ENCODE measurements at regions not wholly inside any gene's neighbourhood (a gene's known extent, or its start where the extent isn't known, plus 50 kb on each side); places are given as distances from the start of the nearest gene placed in this dataset.

DNA sequence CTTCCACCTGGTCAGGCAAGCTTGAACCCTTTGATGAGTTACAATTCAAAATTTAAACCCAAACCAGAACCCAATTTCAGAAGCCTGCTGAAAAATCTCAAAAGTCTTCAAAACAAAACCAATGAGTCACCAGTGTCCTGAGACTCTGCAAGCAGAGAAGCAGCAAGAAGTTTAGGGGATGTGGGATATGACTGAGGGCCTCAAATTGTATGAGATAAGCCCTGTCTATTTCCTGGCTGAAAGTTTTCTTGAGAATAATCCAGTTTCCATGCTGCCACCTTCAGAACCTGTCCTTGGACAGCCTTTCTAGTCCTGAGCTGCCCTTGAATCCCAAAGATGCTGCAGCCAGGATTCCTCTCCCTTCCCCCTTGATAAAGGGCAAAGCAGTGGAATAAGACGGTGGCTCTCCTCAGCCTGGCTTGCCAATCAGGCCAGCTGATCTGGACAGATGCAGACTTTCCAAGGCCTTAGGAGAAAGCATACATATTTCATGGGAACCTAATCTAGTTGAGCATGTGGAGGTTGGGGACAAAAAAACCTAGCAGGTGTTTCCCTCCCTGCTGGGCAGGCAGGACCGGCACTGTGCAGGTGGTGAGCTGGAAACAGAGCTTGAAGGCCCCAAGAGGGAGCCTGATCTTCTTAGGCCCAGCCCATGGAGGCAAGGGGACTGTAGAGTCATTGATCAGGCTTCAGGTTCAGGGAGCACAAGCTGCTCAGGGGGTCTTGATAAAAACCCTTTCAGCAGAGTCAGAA, 278.0 kb upstream of the MGAT5 start:
- no peak for TF ChIP-seq MYC (IDR thresholded peaks at IDR 0.05; ENCODE audit: low read depth, low read length)
- no peak for TF ChIP-seq POLR2A (IDR thresholded peaks at IDR 0.05; ENCODE audit: extremely low read depth, insufficient read length)
- TF ChIP-seq, protein P1, sequence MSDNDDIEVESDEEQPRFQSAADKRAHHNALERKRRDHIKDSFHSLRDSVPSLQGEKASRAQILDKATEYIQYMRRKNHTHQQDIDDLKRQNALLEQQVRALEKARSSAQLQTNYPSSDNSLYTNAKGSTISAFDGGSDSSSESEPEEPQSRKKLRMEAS (IDR thresholded peaks at IDR 0.05; ENCODE audit: low read depth, low read length), result no peak
- TF ChIP-seq, protein P2, sequence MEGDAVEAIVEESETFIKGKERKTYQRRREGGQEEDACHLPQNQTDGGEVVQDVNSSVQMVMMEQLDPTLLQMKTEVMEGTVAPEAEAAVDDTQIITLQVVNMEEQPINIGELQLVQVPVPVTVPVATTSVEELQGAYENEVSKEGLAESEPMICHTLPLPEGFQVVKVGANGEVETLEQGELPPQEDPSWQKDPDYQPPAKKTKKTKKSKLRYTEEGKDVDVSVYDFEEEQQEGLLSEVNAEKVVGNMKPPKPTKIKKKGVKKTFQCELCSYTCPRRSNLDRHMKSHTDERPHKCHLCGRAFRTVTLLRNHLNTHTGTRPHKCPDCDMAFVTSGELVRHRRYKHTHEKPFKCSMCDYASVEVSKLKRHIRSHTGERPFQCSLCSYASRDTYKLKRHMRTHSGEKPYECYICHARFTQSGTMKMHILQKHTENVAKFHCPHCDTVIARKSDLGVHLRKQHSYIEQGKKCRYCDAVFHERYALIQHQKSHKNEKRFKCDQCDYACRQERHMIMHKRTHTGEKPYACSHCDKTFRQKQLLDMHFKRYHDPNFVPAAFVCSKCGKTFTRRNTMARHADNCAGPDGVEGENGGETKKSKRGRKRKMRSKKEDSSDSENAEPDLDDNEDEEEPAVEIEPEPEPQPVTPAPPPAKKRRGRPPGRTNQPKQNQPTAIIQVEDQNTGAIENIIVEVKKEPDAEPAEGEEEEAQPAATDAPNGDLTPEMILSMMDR (IDR thresholded peaks at IDR 0.05; ENCODE audit: low read depth, low read length), result no peak
- no peak overlapping the region for H3K4me3 ChIP-seq (ENCODE audit: low read depth, low read length)
- DNase-seq (ENCODE audit: low read depth), result no peak

DNA sequence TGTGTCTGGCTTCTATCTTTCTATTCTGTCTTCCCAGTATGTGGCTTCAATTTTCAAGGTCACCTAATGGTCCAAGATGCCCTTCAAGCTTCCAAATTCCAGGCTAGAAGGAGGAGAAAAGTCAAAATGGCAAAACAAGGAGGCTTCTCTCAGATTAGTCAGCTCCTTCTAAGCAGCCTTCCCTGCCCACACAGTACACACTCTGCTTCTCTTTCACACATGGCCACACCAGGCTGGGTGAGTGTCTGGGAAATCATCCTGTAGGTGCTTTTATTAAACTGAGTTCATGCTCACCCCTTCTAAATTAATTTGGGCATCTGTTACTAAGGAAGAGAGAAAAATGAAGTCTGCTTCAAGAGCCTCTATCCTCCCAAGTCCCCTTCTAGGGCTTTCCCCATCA, 277.2 kb upstream of the MGAT5 start:
- DNase-seq (ENCODE audit: low read depth), result no peak
- no peak overlapping the region for H3K4me3 ChIP-seq (ENCODE audit: low read depth, low read length)
- TF ChIP-seq POLR2A (IDR thresholded peaks at IDR 0.05; ENCODE audit: extremely low read depth, insufficient read length), result no peak
- TF ChIP-seq, protein P1 (IDR thresholded peaks at IDR 0.05; ENCODE audit: low read depth, low read length), result no peak
- TF ChIP-seq MYC (IDR thresholded peaks at IDR 0.05; ENCODE audit: low read depth, low read length), result no peak
- TF ChIP-seq, protein P2 (IDR thresholded peaks at IDR 0.05; ENCODE audit: low read depth, low read length), result no peak

DNA sequence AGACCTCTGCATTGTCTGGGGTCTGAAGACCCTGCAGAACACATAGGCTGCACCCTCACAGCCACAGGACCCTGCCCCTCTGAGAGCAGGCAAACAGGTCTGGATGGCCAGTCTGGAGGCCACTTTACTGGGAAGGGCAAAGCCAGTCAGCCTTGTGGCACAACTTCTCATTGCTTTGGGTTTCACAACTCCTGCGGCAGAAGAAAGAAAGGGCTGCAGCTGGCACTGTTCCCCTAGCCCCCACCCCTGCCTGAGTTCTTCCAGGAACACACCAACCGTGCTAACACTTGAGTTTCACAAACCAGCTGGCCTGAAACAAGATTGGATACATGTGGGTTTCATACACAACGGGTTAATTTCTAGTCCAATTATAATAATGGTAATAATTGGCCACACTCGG, 276.5 kb upstream of the MGAT5 start:
- TF ChIP-seq POLR2A (IDR thresholded peaks at IDR 0.05; ENCODE audit: extremely low read depth, insufficient read length) (no peak), MYC (IDR thresholded peaks at IDR 0.05; ENCODE audit: low read depth, low read length) (no peak)
- TF ChIP-seq, protein P2 (IDR thresholded peaks at IDR 0.05; ENCODE audit: low read depth, low read length), result no peak
- TF ChIP-seq, protein P1 (IDR thresholded peaks at IDR 0.05; ENCODE audit: low read depth, low read length), result no peak
- no peak overlapping the region for H3K4me3 ChIP-seq (ENCODE audit: low read depth, low read length)
- peak; percentile 31 for DNase-seq (ENCODE audit: low read depth)

DNA sequence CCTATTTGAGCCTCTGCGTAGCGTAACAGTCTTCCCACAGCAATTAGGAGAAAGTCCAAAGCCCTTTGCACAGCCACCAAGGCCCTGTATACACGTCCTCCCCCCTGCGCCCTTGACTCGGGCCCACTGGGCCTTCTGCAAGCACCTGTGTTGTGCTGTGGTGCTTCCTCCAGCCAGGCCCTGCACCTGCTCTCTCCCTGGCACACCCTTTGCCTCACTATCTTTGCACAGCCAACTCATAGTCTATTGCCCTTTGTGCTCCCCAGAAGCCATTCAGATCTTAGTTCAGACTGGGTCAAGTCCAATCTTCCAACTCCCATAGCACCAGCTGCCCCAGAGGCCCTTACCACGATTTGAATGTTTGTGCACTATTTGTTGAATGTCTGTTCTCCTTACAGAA, 271.6 kb upstream of the MGAT5 start:
- no peak overlapping the region for H3K4me3 ChIP-seq (ENCODE audit: low read depth, low read length)
- DNase-seq (ENCODE audit: low read depth), result no peak
- TF ChIP-seq, protein P1 (IDR thresholded peaks at IDR 0.05; ENCODE audit: low read depth, low read length), result no peak
- TF ChIP-seq, protein P2 (IDR thresholded peaks at IDR 0.05; ENCODE audit: low read depth, low read length), result no peak
- TF ChIP-seq POLR2A (IDR thresholded peaks at IDR 0.05; ENCODE audit: extremely low read depth, insufficient read length), result no peak
- no peak for TF ChIP-seq MYC (IDR thresholded peaks at IDR 0.05; ENCODE audit: low read depth, low read length)

DNA sequence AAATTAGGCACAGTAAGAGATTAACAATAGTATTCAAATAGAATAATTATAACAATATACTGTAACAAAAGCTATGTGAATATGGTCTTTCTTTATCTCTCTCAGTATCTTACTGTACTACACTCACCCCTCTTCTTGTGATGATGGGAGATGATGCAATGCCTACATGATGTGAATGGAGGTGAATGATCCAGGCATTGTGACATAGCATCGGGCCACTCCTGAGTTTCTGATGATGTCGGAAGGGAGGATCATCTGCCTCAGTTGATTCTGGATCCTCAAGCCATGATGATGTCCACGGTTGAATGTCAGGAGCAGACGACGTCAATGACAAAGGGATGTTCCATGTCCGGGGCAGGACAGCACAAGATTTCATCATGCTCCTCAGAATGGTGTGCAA, 268.3 kb upstream of the MGAT5 start:
- DNase-seq (ENCODE audit: low read depth), result no peak
- TF ChIP-seq, protein P2 (IDR thresholded peaks at IDR 0.05; ENCODE audit: low read depth, low read length), result no peak
- no peak for TF ChIP-seq POLR2A (IDR thresholded peaks at IDR 0.05; ENCODE audit: extremely low read depth, insufficient read length)
- TF ChIP-seq, protein P1 (IDR thresholded peaks at IDR 0.05; ENCODE audit: low read depth, low read length), result no peak
- no peak for TF ChIP-seq MYC (IDR thresholded peaks at IDR 0.05; ENCODE audit: low read depth, low read length)
- no peak overlapping the region for H3K4me3 ChIP-seq (ENCODE audit: low read depth, low read length)

Data from NB4 (cell line).